ENCODE measurements at regions not wholly inside any gene's neighbourhood (a gene's known extent, or its start where the extent isn't known, plus 50 kb on each side); places are given as distances from the start of the nearest gene placed in this dataset.

DNA sequence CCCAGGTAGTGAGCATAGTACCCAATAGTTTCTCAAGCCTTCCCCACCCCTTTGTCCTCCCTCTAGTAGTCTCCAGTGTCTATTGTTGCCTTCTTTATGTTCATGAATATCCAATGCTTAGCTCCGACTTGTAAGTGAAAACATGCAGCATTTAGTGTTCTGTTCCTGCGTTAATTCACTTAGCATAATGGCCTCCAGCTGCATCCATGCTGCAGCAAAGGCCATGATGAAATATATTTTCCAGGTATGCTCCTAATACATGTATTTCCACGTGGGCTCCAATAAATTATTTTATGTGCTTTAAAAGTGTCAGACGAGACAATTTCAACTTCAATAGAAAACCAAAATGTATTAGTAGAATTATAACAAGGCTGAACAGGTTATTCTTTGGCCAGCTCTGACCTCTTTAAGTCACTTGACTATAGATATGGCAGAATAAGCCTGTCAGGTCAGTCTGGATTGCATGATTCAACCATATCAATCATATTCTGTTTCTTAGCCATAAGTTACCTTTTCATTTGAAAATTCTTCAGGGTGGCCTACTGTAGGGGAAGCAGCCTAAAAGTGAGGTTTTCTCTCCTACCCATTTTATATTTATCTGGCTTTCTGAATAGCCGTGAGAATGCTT, 2291.6 kb upstream of the WWC1 start:
- TF ChIP-seq FOS (IDR thresholded peaks at IDR 0.05; ENCODE audit: borderline replicate concordance, extremely low read depth, insufficient read length) (no peak), EED (IDR thresholded peaks at IDR 0.05; ENCODE audit: low read depth) (no peak), YY1 (IDR thresholded peaks at IDR 0.05; ENCODE audit: low read depth, low read length) (no peak), NR2C2 (IDR thresholded peaks at IDR 0.05; ENCODE audit: borderline replicate concordance, control insufficient read depth, insufficient read length, low read depth) (no peak), ESRRA (IDR thresholded peaks at IDR 0.05; ENCODE audit: low read length) (no peak), EP300 (IDR thresholded peaks at IDR 0.05; ENCODE audit: borderline replicate concordance in 1 of 2, control insufficient read depth in 1 of 2, low read depth in 2 of 2, low read length in 2 of 2) (no peak), IKZF2 (IDR thresholded peaks at IDR 0.05) (no peak), SIN3A (IDR thresholded peaks at IDR 0.05; ENCODE audit: low read depth, low read length) (no peak), BACH1 (IDR thresholded peaks at IDR 0.05; ENCODE audit: borderline replicate concordance) (no peak)
- TF ChIP-seq, protein P1, sequence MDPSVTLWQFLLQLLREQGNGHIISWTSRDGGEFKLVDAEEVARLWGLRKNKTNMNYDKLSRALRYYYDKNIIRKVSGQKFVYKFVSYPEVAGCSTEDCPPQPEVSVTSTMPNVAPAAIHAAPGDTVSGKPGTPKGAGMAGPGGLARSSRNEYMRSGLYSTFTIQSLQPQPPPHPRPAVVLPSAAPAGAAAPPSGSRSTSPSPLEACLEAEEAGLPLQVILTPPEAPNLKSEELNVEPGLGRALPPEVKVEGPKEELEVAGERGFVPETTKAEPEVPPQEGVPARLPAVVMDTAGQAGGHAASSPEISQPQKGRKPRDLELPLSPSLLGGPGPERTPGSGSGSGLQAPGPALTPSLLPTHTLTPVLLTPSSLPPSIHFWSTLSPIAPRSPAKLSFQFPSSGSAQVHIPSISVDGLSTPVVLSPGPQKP (IDR thresholded peaks at IDR 0.05; ENCODE audit: low read depth, low read length) = no peak

Measured in GM12878 (cell line).